ENCODE measurements at regions not wholly inside any gene's neighbourhood (a gene's known extent, or its start where the extent isn't known, plus 50 kb on each side); places are given as distances from the start of the nearest gene placed in this dataset.
A peak's percentile ranks its signal among the peaks of the same experiment; 100 is the strongest.

- DNase-seq (ENCODE audit: low spot score), result no peak
- Histone ChIP-seq H3K27ac (ENCODE audit: low read depth in 1 of 2, low read length in 2 of 2) (no peak overlapping the region), H3K9ac (ENCODE audit: low read depth in 1 of 2, low read length in 2 of 2) (no peak overlapping the region), H3K4me1 (ENCODE audit: control insufficient read depth in 4 of 4, insufficient read depth in 4 of 4, low read length in 3 of 4) (peaks cover 0 to 8% (median 0%) of the 10 kb centered on the region in 4 donors), H3K27me3 (ENCODE audit: control insufficient read depth in 4 of 4, insufficient read depth in 4 of 4, low read length in 3 of 4) (no peaks in the 10 kb centered on the region), H3K4me3 (ENCODE audit: low read depth in 1 of 3, low read length in 3 of 3) (no peak overlapping the region), H3K9me3 (ENCODE audit: control insufficient read depth in 4 of 4, low read length in 3 of 4) (no peaks in the 10 kb centered on the region), H3K36me3 (ENCODE audit: control insufficient read depth in 4 of 4, insufficient read depth in 3 of 4, low read depth in 1 of 4, low read length in 3 of 4) (no peaks in the 10 kb centered on the region)
- no peak for TF ChIP-seq TAF1 (conservative IDR thresholded peaks at IDR 0.05)
- TF ChIP-seq JUND (IDR thresholded peaks at IDR 0.05), result no peak
- no peak for TF ChIP-seq EGR1 (IDR thresholded peaks at IDR 0.05; ENCODE audit: low read depth in 2 of 2)
- WGBS, result 42% methylated on average over 3 of the region's 3 CpGs
Observed at GRCh38 chr1:38291336-38291735, 244.7 kb upstream of the POU3F1 start.

- Histone ChIP-seq H3K4me1 (ENCODE audit: control insufficient read depth in 4 of 4, insufficient read depth in 4 of 4, low read length in 3 of 4) (peaks cover 0 to 8% (median 0%) of the 10 kb centered on the region in 4 donors), H3K9ac (ENCODE audit: low read depth in 1 of 2, low read length in 2 of 2) (no peak overlapping the region), H3K27me3 (ENCODE audit: control insufficient read depth in 4 of 4, insufficient read depth in 4 of 4, low read length in 3 of 4) (no peaks in the 10 kb centered on the region), H3K36me3 (ENCODE audit: control insufficient read depth in 4 of 4, insufficient read depth in 3 of 4, low read depth in 1 of 4, low read length in 3 of 4) (no peaks in the 10 kb centered on the region), H3K9me3 (ENCODE audit: control insufficient read depth in 4 of 4, low read length in 3 of 4) (no peaks in the 10 kb centered on the region), H3K4me3 (ENCODE audit: low read depth in 1 of 3, low read length in 3 of 3) (no peak overlapping the region), H3K27ac (ENCODE audit: low read depth in 1 of 2, low read length in 2 of 2) (no peak overlapping the region)
- TF ChIP-seq HNF4G (IDR thresholded peaks at IDR 0.05), result no peak
- no peak for TF ChIP-seq RXRA (IDR thresholded peaks at IDR 0.05)
- no peak for TF ChIP-seq ATF3 (IDR thresholded peaks at IDR 0.05)
- TF ChIP-seq, protein P1, sequence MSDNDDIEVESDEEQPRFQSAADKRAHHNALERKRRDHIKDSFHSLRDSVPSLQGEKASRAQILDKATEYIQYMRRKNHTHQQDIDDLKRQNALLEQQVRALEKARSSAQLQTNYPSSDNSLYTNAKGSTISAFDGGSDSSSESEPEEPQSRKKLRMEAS (IDR thresholded peaks at IDR 0.05), result no peak
- no peak for TF ChIP-seq RAD21 (IDR thresholded peaks at IDR 0.05)
- TF ChIP-seq, protein P2, sequence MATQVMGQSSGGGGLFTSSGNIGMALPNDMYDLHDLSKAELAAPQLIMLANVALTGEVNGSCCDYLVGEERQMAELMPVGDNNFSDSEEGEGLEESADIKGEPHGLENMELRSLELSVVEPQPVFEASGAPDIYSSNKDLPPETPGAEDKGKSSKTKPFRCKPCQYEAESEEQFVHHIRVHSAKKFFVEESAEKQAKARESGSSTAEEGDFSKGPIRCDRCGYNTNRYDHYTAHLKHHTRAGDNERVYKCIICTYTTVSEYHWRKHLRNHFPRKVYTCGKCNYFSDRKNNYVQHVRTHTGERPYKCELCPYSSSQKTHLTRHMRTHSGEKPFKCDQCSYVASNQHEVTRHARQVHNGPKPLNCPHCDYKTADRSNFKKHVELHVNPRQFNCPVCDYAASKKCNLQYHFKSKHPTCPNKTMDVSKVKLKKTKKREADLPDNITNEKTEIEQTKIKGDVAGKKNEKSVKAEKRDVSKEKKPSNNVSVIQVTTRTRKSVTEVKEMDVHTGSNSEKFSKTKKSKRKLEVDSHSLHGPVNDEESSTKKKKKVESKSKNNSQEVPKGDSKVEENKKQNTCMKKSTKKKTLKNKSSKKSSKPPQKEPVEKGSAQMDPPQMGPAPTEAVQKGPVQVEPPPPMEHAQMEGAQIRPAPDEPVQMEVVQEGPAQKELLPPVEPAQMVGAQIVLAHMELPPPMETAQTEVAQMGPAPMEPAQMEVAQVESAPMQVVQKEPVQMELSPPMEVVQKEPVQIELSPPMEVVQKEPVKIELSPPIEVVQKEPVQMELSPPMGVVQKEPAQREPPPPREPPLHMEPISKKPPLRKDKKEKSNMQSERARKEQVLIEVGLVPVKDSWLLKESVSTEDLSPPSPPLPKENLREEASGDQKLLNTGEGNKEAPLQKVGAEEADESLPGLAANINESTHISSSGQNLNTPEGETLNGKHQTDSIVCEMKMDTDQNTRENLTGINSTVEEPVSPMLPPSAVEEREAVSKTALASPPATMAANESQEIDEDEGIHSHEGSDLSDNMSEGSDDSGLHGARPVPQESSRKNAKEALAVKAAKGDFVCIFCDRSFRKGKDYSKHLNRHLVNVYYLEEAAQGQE (IDR thresholded peaks at IDR 0.05), result no peak
- 91% methylated on average over 1 of the region's 1 CpG for WGBS
- DNase-seq (ENCODE audit: low spot score), result no peak
Observed at GRCh38 chr1:38289034-38289433, 242.4 kb upstream of the POU3F1 start.

GRCh38 chr1:38287547-38287946, 241.0 kb upstream of the POU3F1 start:
- H3K4me1 ChIP-seq (ENCODE audit: control insufficient read depth in 4 of 4, insufficient read depth in 4 of 4, low read length in 3 of 4), result peaks cover 0 to 8% (median 0%) of the 10 kb centered on the region in 4 donors
- H3K27ac ChIP-seq (ENCODE audit: low read depth in 1 of 2, low read length in 2 of 2), result no peak overlapping the region
- H3K36me3 ChIP-seq (ENCODE audit: control insufficient read depth in 4 of 4, insufficient read depth in 3 of 4, low read depth in 1 of 4, low read length in 3 of 4), result no peaks in the 10 kb centered on the region
- DNase-seq (ENCODE audit: low spot score), result no peak
- no peak overlapping the region for H3K9ac ChIP-seq (ENCODE audit: low read depth in 1 of 2, low read length in 2 of 2)
- 40% methylated on average over 3 of the region's 3 CpGs for WGBS
- no peak overlapping the region for H3K4me3 ChIP-seq (ENCODE audit: low read depth in 1 of 3, low read length in 3 of 3)
- H3K9me3 ChIP-seq (ENCODE audit: control insufficient read depth in 4 of 4, low read length in 3 of 4), result no peaks in the 10 kb centered on the region
- no peaks in the 10 kb centered on the region for H3K27me3 ChIP-seq (ENCODE audit: control insufficient read depth in 4 of 4, insufficient read depth in 4 of 4, low read length in 3 of 4)
- TF ChIP-seq NR2F2 (IDR thresholded peaks at IDR 0.05) (peak; percentile 85), CTCF (IDR thresholded peaks at IDR 0.05; ENCODE audit: low read depth, low read length, missing input control) (no peak), RXRA (IDR thresholded peaks at IDR 0.05) (peak; percentile 55 to 71), YY1 (IDR thresholded peaks at IDR 0.05) (no peak), RAD21 (IDR thresholded peaks at IDR 0.05) (no peak), HNF4G (IDR thresholded peaks at IDR 0.05) (no peak), TAF1 (conservative IDR thresholded peaks at IDR 0.05) (no peak), GABPA (IDR thresholded peaks at IDR 0.05 in 1 of 2, conservative IDR thresholded peaks at IDR 0.05 in 1 of 2) (no peak), HNF4A (conservative IDR thresholded peaks at IDR 0.05) (peak; percentile 44 to 61), FOXA1 (IDR thresholded peaks at IDR 0.05) (no peak), ATF3 (IDR thresholded peaks at IDR 0.05) (no peak), SP1 (IDR thresholded peaks at IDR 0.05) (peak; percentile 49)
- TF ChIP-seq, protein P2 (IDR thresholded peaks at IDR 0.05), result no peak
- TF ChIP-seq, protein P1 (IDR thresholded peaks at IDR 0.05), result no peak

Data from liver (tissue), 8 donors.